CD4-positive, alpha-beta T cell treated with Interleukin-17A for 4 hours (primary cell): ENCODE measurements at regions not wholly inside any gene's neighbourhood (a gene's known extent, or its start where the extent isn't known, plus 50 kb on each side); places are given as distances from the start of the nearest gene placed in this dataset.
"Not testable (repeated sequence)": the region's sequence is repeated elsewhere in the genome, so short reads cannot be mapped to it uniquely, and the experiment has no call there.

Source experiments
- DNase-seq: peaks from one replicate; pipeline ENCODE4 v3.0.0-alpha.2; 2020; ENCODE audit warnings: mixed read lengths

DNA sequence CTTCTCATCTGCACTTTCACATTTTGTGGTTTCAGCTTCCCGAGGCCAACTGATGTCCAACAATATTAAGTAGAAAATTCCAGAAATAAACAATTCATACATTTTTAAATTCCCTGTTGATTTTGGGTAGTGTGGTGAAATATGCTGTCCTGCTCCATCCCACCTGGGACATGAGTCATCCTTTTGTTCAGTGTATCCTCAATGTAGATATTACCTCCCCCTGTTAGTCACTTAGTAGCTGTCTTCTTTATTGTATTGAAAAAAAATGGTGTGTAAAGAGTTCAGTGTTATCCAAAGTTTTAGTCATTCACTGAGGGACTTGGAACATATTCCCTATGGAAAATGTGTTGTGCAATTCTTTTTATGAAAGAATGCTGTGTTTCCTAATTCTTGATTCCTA lies 348.1 kb downstream of the SOCS6 start:
- DNase-seq: no peak

DNA sequence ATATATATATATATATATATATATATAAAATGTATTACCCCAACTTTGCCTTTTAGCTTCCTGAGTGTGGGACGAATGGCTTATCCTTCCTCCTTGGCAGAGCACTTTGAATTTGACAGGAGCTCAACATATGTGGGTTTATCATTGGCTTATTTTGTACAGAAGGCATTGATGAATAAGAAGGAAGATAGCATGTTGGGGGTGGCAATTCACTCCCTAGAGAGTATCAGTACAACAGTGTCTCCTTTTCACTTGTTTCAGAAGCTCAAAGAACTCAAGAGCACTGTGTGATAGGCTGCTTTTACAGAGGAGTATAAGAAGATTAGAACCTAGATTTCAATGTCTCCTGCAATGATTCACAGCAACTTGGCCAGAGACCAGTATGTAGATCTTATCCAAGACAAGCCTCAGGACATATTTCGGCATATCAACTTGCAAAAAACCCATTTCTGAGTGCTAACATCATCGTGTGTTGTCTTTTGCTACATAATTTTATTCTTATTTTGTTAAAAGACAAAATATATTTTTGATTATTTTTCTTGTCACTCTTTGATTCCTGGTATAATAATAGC lies 345.8 kb downstream of the SOCS6 start:
- no peak for DNase-seq

DNA sequence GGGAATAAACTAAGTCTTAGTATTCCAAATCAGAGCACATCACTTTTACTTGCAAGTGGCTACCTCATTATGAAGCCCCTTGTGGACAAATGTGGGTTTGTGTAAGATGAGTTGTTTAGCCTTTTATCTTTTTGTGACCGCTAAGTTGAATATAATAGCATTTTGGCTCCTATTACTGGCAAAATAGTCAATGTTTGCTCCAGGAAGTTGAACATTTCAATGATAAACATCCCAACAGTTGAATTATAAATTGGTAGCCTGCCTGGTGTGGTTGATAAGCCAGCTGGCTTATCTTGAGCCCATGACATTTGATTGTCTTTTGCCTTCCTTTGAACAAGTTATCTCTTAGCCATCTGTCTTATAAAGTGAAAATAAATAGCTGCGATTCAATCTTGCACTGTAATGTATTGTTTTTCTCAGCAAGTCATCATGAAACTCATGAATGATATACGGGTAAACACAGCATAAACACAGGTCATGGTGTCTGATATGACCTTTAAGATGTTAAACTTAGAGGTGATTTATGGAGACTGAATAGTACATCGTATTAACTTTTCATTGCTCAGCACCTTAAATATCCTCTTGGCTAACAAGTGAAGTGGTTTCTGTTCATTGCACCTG lies 338.4 kb downstream of the SOCS6 start:
- DNase-seq: no peak

DNA sequence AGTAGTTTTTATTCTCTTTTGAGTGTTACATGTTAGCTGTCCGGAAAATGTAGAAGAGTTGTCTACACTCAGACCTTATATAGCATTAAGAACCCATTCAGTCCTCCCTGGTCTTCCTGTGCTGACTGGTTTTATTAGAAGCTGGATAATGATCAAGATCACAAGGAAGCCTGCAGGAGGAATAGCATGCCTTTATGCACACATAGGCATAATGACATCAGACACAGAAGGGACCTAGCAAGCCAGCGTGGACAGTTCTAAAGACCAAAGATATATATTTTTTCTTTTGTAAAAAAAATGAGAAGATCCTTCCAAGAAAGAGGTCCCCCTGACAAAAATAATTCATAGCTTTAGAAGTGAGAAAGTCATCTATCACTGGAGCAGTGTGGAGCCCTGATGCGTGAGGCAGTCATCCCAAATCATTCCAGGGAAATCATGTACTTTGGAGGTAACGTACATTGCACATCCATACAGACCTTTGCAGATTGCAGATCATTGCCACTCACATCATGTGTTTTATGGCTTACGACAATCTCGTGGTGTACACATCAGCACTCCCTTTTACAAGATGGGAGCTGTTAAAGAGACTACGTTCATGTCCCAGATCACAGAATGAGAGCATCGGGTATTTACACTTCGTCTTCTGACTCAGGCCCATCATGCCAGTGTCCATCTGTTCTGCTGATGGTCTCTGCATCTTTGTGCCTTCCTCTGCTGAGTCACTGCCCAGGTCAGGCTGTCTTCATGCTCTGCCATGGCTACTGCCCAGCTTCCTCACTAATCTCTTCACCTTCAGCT lies 334.0 kb downstream of the SOCS6 start:
- DNase-seq: no peak

DNA sequence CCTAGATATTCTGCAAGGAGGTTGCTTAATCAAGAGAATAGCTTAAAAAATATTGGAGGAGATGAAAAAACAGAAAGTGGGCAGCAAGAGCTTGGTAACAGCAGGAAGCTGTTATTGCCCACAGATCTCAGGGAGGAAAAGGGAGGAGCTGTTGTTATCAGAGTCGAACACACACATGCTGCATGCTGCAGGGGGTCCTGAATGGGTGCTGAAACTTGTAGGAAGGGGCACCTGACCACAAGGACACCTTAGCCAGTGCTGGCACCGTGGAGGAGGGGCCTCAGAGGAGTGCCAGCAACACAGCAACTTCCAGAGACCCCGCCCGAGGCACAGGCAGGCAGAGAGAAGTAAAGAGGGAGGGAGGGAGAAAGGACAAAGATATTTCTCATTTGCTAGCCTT lies 332.9 kb downstream of the SOCS6 start:
- DNase-seq: peak; percentile 62

DNA sequence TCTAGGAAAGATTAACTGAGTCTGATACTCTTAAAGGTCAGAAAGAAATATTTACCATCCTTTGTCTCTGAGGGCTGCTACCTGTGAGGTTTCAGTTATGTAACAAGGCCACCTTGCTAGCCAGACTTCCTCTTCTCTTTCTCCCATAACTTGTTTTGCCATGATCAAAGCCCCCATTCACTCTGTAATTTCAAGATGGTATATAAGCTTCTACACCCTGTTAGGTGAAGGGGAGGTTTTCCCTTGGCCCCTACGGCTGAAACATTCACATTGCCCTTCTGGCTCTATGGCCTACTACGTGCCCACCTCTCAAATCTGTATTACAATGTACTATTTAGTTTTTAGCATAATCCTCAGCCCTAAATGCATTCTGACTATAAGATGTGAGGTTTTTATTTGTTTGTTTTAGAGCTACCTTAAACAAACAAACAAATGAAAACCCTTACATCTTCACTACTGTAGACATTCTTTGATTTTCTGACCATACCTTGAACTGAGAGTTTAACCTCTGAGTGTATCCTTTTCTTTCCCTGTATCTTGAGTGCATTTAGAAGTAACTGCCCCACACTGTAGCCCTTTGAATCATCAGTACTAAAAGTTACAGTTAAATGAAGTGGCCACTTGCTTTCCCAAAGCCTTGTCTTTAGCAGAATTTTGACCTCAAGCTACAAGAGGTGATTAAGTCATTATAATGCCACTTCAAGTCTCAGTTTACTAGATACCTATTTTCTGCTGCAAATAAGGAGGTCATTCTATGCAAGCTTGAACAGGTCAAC lies 332.2 kb downstream of the SOCS6 start:
- DNase-seq: no peak

DNA sequence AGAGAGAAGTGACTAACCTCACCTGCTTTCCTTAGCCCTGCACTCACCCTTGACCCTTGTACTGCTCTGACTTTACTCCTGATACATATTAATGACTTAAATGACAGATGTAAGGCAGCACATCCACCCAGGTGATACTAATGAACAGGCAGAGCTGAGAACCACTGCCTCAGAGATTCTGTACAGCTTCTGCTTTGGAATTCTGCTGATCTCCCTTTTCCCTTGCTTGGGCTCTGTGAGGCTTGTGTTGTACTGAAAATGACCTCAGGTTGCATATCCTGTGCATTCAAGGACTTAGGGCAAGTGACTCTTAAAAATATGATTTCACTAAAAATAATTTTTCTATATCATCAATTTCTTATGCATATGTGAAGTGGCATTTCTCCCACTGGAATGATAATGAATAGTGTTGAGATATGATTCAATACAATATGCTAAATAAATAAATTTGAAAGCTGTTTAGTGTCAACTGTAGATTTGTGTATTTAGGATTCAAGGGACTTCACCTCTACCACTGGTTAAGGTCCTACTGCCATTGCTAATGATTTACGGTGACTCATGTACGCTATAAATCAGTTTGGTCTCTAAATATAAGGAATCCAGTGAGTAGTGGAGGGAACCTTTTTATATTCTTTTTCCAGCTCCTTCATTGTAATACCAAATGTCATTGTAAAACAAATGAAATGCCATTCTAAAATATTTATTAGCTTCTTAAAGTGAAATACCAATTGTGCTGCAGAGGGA lies 328.3 kb downstream of the SOCS6 start:
- DNase-seq: no peak

DNA sequence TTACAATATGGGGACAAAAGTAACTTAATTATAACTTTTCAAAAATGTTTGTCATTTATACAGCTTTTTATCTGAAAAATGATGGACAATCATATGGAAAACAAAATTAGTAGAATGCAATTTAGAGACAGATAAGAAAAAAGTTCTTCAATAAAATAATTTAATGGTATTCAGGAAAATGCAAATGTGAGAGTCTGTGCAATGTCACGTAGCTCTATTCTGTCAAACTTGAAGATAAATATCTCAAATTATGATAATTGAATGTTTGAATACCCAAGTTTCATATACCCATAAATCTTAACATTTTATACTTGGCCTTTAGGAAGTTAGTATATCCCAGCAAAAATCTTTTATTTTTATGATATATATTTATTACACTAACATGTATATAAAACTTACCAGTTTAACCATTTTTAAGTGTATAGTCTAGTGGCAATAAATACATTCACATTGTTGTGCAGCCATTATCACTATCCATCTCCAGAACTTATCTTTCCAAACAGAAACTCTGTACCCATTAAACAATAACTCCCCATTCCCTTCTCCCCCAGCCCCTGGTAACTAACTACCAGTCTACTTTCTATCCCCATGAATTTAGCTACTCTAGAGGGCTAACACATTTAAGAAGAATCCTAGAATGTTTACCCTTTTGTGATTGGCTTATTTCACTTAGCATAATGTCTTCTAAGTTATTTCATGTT lies 311.5 kb downstream of the SOCS6 start:
- no peak for DNase-seq

DNA sequence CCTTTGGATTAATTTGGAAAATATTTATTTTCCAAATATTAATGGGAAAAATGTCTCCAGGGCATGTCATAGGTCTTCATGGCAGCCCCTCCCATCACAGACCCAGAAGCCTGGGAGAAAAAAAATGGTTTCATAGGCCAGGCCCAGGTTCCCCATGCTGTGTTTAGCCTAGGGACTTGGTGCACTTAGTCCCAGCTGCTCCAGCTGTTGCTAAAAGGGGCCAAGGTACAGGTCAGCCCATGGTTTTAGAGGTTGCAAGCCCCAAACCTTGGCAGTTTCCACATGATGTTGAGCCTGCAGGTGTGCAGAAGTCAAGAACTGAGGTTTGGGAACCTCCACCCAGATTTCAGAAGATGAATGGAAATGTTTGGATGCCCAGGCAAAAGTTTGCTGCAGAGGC lies 309.6 kb downstream of the SOCS6 start:
- DNase-seq: peak; percentile 9

DNA sequence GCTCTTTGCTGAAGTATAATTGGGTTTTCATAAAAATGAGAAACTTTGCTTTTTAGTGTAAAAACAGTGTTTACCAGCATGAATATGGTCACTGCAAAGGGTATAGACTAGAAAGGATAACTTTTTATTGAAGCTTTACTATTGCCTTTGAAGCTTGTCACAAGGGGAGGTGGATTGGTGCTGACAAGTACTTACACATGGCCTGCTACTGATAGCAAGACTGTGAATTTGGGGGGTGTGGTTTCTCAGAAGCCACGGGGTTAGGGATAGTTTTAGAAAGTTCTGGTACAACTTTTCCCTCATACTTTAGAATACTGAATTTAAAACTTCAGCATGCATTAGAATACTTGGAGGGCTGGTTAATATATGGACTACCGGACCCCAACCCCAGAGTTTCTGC lies 294.1 kb downstream of the SOCS6 start:
- DNase-seq: no peak

DNA sequence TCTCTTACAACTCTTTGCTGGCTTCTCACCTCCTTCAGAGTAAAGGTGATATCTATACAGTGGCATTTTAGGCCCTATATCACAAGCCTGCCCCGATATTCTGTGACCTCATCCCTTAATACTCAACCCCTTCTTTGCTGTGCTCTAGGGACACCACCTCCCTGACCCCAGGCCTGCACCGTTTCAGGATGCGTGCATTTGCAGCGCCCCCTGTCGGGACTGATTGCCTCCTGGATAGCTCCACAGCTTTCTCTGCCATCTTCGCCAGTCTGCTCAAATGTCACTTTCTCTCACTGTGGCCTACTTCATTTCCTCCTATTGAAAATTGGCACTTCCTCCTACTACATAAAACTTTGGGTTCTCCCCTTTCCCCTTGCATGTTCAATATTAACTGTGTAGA lies 289.6 kb downstream of the SOCS6 start:
- DNase-seq: no peak

DNA sequence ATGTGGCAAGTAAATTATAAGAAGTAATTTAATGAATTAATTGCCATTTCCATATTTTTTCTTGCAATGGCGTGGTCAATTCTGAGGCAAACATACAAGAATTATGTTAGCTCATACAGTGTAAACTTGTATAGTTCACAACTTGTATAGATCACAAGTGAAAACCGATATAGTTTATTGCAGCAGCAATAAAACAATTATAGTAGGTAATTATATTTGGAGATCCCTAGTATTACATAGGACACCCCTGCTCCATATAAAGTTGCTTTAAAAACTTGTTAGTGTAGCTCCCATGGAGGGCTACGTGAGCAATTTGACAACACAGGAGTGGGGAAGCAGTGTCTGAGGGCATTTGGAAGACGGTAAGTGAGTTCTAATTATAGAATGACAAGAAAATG lies 288.2 kb downstream of the SOCS6 start:
- DNase-seq: no peak

DNA sequence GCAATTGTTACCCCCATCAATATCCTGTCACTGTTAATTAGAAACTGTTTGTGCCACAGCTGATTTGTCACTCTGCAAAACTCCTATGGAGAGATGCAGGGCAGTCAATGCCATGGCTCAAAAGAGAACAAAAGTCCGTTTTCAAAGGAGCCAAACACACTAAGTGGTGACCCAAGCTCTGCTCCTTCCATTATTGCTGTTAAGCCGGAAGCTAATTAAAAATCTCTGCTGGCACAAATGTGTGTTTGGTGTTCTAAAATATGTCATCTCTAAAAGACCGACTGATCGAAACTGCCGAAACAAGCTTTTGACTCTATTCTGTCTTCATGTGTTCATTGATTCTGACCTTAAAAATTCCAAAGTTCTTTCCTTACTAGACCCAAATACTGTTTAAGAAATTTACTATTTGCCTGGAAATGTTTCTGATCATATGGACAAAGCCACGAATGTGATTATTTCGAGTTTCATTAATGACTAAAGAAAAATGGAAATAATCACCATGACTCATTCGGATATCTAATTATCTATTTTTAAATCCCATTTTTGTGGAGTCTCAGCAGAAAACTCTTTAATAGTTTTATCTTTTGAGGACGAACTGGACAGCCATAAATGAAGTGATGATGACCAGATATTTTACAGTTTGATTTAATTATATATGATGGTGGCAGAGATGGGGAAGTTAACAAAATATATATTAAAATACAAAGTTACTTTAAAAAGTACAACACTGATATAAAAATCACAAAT lies 287.6 kb downstream of the SOCS6 start:
- DNase-seq: no peak

DNA sequence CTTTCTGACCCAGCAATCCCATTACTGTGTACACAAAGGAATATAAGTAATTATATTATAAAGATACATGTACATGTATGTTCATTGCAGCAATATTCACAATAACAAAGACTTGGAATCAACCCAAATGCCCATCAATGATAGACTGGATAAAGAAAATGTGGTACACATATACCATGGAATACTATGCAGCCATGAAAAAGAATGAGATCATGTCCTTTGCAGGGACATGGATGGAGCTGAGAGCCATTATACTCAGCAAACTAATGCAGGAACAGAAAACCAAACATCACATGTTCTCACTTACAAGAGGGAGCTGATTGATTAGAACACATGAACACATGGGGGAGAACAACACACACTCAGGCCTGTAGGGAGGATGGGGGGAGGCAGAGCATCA lies 286.1 kb downstream of the SOCS6 start:
- not testable (repeated sequence) for DNase-seq

DNA sequence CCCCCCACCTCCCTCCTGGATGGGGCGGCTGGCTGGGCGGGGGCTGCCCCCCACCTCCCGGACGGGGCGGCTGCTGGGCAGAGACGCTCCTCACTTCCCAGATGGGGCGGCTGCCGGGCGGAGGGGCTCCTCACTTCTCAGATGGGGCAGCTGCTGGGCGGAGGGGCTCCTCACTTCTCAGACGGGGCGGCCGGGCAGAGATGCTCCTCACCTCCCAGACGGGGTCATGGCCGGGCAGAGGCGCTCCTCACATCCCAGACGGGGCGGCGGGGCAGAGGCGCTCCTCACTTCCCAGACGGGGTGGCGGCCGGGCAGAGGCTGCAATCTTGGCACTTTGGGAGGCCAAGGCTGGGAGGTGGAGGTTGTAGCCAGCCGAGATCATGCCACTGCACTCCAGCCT lies 280.8 kb downstream of the SOCS6 start:
- DNase-seq: not testable (repeated sequence)

DNA sequence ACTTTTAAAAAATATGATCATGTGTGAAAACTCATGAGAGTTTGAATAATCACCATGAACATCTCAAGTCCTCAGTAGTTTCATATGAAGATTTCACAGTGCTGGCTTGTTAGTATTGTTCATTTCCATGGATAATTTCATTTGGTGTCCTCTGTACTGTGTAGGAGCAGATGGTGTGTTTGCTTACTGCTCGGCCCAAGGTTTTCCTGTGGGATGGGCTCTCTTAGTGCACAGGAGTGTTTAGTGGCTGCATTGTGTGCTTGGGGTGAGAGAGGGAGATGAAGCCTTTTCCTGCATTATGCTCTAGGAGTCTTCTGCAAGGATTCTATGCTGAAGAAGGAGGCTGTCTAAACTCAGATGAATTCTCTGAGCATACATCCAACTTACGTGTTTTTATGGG lies 270.6 kb downstream of the SOCS6 start:
- DNase-seq: no peak

DNA sequence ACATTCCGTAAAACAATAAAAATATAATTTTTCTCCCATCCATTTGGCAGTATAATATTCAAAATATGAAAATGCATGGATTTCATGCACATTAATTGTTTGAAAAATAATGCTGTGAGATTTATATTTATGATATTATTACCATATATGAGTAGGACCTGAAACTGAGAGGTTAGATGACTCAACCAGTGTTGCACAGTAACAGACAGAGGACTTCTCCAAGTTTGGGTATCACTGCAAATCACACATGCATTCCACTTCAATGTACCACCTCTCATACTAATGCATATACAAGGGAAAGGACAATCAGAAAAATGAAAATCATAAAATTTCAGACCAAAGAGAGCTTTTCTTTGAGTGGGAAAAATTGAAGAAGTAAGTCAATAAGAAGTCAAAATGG lies 269.5 kb downstream of the SOCS6 start:
- no peak for DNase-seq

DNA sequence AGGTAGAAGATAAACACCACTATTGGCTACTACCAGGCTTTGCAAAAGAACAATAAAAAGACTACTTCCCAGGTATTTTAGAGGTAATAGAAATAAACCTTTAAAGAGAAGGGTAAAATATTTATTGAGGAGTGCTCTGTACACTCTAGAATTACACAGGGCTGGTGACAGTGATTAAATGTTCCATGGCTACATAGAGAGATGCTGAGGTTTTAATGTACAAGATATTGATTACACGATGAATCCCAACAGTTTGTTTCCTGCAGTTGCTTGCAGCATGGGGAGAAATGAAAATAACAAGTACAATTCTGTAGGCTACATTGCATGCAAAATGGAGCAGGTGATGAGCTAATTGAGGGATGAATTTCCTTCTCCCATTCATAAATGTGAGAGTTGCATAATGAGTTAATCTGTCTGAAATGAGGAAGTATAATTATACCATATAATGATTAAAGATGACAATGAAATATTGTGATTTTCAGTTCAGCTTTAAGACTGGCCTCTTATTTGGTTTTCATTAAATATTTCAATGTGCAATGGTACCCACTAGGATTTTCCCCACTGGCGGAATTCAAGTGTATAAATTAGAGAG lies 266.1 kb downstream of the SOCS6 start:
- no peak for DNase-seq

DNA sequence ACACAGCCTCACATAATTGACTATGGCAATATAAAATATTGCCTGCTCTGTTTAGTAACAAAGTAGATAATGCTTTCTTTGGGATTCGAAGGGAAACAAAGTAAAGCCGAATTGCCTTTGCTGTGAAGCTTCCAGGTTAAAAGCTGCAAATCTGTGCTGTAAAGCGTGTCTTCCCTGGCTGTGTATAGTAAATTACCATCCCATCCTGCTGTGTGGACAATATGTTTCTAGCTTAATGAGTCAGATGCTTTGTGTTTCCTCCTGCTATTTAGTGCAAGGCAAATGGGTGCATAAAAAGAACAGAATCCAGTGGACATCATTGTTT lies 265.1 kb downstream of the SOCS6 start:
- DNase-seq: no peak

DNA sequence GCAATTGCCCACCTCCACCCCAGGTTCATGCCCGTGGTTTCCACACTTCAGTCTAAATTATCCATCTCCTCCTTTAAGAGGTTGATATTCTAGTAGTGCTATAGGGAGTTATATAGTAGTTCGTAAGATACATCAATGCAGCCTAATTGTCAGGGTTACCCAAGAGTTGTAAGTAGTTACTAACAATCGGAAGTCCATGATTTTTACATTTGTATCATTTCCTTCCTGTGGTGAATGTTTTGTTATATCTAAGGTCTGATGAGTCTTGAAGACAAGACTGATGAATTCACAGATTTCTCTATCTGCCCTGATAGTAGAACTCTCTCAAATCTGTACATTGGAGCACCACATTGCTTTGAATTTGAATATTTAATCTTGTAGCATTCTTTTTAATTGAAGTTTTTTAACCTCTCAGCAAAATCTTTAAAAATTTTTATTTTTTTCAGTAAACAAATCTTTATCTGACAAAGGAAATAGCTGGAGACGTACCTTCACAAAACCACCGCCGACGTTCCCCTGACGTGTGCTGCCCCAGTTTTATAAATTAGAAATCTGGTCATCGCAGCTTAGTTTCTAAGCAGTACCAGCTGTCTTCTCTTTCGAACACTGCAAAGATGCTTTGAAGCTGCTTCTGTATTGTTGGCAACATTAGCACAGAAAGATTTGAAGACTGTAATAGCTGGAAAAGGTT lies 264.5 kb downstream of the SOCS6 start:
- DNase-seq: peak; percentile 4
